Liver (tissue), 8 donors: ENCODE measurements at regions not wholly inside any gene's neighbourhood (a gene's known extent, or its start where the extent isn't known, plus 50 kb on each side); places are given as distances from the start of the nearest gene placed in this dataset.
A peak's percentile ranks its signal among the peaks of the same experiment; 100 is the strongest.
"Not testable (repeated sequence)": the region's sequence is repeated elsewhere in the genome, so short reads cannot be mapped to it uniquely, and the experiment has no call there.

ENCODE experiments used
- DNase-seq: peaks from one replicate; pipeline ENCODE4 v3.0.0-alpha.2; 2017; ENCODE audit warnings: low spot score
- H3K27ac ChIP-seq, 2 donors: one replicate each; pipeline ENCODE4 v1.7.0; 2013; ENCODE audit warnings: inconsistent platforms in 2 of 2, low read length in 2 of 2, control low read depth in 1 of 2, low read depth in 1 of 2, mild to moderate bottlenecking in 1 of 2
- H3K27me3 ChIP-seq, 4 donors: one replicate each; pipeline versions ENCODE4 v1.6.1 to v1.7.0; 2013; ENCODE audit warnings: low read length in 3 of 4, inconsistent platforms in 1 of 4, mild to moderate bottlenecking in 1 of 4, moderate library complexity in 1 of 4; ENCODE audit not compliant: control insufficient read depth in 4 of 4, insufficient read depth in 4 of 4
- H3K36me3 ChIP-seq, 4 donors: one replicate each; pipeline versions ENCODE4 v1.6.1 to v1.7.0; 2013; ENCODE audit warnings: low read length in 3 of 4, mild to moderate bottlenecking in 3 of 4, low read depth in 1 of 4, moderate library complexity in 1 of 4; ENCODE audit not compliant: control insufficient read depth in 4 of 4, insufficient read depth in 3 of 4
- H3K4me1 ChIP-seq, 4 donors: one replicate each; pipeline versions ENCODE4 v1.6.1 to v1.7.0; 2013; ENCODE audit warnings: low read length in 3 of 4, mild to moderate bottlenecking in 3 of 4, moderate library complexity in 1 of 4; ENCODE audit not compliant: control insufficient read depth in 4 of 4, insufficient read depth in 4 of 4
- H3K4me3 ChIP-seq, 3 donors: one replicate each; pipeline versions ENCODE4 v1.6.1 to v1.7.0; 2013; ENCODE audit warnings: low read length in 3 of 3, control low read depth in 1 of 3, low read depth in 1 of 3, mild to moderate bottlenecking in 1 of 3
- H3K9ac ChIP-seq, 2 donors: one replicate each; pipeline ENCODE4 v1.7.0; 2013; ENCODE audit warnings: low read length in 2 of 2, mild to moderate bottlenecking in 2 of 2, moderate library complexity in 2 of 2, control low read depth in 1 of 2, low read depth in 1 of 2
- H3K9me3 ChIP-seq, 4 donors: one replicate each; pipeline versions ENCODE4 v1.6.1 to v1.7.0; 2013; ENCODE audit warnings: low read length in 3 of 4; ENCODE audit not compliant: control insufficient read depth in 4 of 4
- CTCF ChIP-seq: fragments of 150-350 bp; IDR thresholded peaks from 2 replicates; pipeline ENCODE4 v1.5.1; 2017; ENCODE audit warnings: improper control_type of control experiment, low read depth, low read length; ENCODE audit not compliant: missing input control
- RAD21 ChIP-seq, 2 donors: IDR thresholded peaks; 2 replicates each; pipeline ENCODE4 v1.6.1; 2016; ENCODE audit warnings: antibody characterized with exemption in 2 of 2, mild to moderate bottlenecking in 2 of 2
- WGBS: extraction: QIAGEN DNeasy Blood & Tissue Kit; methylation state at CpG from one replicate; pipeline ENCODE4 v1.1.7; 2013; 5-methylcytosine and 5-hydroxymethylcytosine counted together
- donor health status: healthy.
- donor health status: healthy.
- donor health status: healthy.
- donor health status: healthy.
- donor health status: healthy.

- not testable (repeated sequence) for H3K9ac ChIP-seq, H3K36me3 ChIP-seq, H3K4me3 ChIP-seq, H3K4me1 ChIP-seq, H3K9me3 ChIP-seq, H3K27ac ChIP-seq, H3K27me3 ChIP-seq, DNase-seq
- WGBS = 31% methylated on average over 19 of the region's 19 CpGs
These were observed 199.6 kb downstream of the USP22 start for GRCh38 chr17:20843261-20843660.

- H3K9me3 ChIP-seq, H3K27me3 ChIP-seq, H3K4me1 ChIP-seq, H3K27ac ChIP-seq, H3K9ac ChIP-seq, DNase-seq, H3K36me3 ChIP-seq, H3K4me3 ChIP-seq: not testable (repeated sequence)
- 2% methylated on average over 62 of the region's 74 CpGs for WGBS
These were observed 198.8 kb downstream of the USP22 start for GRCh38 chr17:20843799-20844553.

GRCh38 chr17:20848869-20849443 is 193.9 kb downstream of the USP22 start:
- 62% methylated on average over 3 of the region's 3 CpGs for WGBS
- TF ChIP-seq CTCF = peak; percentile 32
- peak; percentile 42 to 67 for TF ChIP-seq RAD21 (IDR thresholded peaks at IDR 0.05)

GRCh38 chr17:20851591-20852238 is 191.1 kb downstream of the USP22 start:
- 7% methylated on average over 21 of the region's 21 CpGs for WGBS
- H3K27ac ChIP-seq, H3K4me1 ChIP-seq, H3K9ac ChIP-seq, H3K4me3 ChIP-seq, H3K9me3 ChIP-seq, H3K27me3 ChIP-seq, H3K36me3 ChIP-seq, DNase-seq: not testable (repeated sequence)

More at GRCh38 chr17:20848869-20849443, 193.9 kb downstream of the USP22 start:
- H3K4me1 ChIP-seq, H3K4me3 ChIP-seq, H3K27ac ChIP-seq, H3K9ac ChIP-seq, H3K27me3 ChIP-seq, H3K9me3 ChIP-seq, DNase-seq, H3K36me3 ChIP-seq: not testable (repeated sequence)
